ENCODE measurements at regions not wholly inside any gene's neighbourhood (a gene's known extent, or its start where the extent isn't known, plus 50 kb on each side); places are given as distances from the start of the nearest gene placed in this dataset.

DNA sequence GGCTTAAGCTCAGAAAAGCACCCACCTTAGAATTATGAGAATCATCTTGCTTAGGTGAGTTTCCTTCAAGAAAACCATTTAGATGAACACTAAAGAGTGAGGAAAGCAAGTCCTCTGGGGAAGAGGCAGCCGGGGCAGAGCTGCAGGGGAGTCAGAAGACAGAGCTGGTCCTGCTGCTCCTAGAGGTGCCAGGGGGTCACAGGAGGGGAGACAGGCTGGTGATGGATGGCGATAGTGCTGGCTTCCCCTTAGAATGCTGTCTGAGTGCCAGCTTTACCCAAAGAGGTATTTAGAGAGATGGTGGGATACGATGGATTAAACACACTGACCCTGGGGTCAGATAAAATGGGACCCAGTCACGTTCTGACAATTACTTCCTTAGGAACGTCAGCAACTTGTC is 269.4 kb downstream of the TDRD15 start:
- no peak for DNase-seq (ENCODE audit: low spot score)

DNA sequence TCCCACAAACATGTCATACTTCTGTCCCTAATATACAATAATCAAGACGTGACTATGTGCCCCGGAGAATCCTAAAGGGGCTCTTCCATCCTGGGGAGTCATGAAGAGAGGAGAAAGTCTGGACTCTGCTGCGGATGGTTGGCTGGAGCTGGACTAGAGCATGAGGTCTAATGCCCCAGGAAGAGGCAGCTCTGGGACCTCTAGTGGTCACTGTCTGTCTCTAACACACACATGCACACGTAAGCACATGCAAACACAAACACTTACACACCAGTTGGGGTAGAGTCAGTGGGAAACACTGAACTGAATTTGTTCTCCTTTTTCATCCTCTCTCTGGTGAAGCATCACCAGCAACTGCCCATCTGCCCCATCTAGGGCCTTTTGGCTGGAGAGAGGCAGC is 271.6 kb downstream of the TDRD15 start:
- peak; percentile 78 for DNase-seq (ENCODE audit: low spot score)

DNA sequence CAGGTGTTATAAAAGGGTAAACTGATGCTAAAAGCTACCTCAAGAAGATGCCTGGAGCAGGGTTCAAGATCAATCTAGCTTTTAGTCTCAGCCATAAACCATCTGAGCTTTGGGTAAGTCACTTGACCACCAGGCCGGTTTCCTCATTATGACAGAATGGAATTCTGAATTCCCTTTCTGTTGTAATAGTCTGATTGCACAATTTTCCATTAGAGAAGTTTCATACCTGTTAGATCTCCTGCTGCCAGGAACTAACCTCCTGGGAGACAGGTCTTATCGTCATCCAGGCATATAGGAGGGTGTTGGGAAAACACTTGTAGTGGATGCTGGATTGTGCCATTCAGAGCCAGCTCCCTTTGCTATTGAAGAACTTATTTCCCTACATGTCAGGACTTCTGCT is 272.5 kb downstream of the TDRD15 start:
- no peak for DNase-seq (ENCODE audit: low spot score)

DNA sequence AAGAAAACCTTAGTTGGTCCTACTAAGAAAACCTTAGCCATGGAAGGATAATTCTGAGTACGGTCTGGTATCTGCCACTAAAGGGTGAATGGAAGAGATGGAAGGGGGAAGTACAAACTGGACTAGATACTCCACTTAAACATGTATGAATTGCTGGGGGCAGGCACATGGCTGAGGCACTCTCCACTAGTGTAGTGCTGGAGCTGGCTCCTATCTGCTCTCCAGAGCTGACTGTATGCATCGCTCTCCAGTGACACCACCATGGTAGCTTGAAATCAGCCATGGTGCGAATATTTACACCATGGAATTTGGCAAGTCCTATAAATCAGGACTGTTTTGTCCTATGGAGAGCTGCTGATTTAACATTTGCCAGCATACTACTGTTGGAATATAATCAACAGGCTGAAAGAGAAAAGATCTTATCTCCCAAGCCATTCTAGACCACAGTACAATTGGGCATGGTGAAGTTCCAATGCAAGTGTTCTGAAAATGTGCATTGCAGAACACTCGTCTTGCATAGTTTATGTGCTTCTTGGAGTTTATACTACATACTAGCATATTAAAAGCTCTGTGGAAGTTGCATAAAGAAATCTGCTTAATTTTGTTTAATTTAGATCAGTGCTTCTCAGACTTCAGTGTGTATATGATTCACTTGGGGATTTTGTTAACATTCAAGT is 277.4 kb downstream of the TDRD15 start:
- DNase-seq (ENCODE audit: low spot score): no peak

DNA sequence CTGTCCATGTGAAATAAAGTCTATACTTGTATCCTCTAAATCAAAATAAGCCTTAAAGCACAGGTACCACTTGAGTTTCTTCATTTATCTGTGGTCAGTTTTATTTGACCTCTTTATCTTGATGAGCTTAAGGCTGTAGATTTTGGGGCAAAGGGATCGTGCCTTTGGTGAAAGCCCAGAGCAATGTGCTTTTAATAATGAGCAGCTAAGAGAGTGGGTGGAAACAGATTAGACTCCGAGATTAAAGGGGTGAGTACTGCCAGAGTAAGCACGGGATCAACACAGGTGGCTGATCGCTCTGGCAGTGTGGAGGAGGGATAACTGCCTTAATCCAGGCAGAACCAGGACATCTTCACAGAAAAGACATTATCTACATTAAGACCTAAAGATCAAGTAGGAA is 280.4 kb downstream of the TDRD15 start:
- DNase-seq (ENCODE audit: low spot score): no peak

DNA sequence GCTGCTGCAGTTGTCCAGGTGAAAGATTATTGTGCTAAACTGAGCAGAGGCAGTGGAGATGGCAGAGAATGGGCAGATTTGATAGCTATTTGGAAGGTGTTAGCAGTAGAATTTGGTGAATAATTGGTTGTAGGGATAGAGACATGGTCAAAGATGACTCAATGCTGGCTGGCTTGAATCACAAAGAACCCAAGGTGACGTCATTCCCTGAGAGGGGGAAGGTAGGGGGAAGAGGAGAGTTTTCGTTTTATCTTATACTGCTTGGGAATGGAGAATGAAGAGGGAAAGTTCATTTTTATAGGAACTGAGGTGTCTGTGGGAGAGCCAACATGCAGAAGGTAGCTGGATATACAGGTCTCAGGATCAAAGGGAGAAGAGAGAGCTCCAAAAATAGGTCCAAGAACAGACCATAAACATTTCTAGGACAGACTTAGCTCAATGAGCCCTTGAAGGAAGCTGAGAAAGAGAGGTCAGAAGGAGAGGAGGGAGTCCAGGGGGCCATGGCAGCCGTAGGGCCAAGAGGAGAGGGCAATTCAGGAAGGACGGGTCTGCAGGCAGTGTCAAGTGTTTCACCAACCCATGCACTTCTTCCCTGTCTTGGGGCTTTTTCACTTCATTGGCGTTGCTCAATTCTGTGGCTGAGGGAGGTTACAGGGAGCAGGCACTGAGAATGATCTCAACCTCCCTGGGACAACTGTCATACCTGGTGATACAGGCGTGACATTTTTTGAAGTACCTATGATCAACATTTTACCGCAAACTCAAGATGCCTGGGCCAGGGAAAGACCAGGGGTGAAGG is 281.3 kb downstream of the TDRD15 start:
- DNase-seq (ENCODE audit: low spot score): no peak

DNA sequence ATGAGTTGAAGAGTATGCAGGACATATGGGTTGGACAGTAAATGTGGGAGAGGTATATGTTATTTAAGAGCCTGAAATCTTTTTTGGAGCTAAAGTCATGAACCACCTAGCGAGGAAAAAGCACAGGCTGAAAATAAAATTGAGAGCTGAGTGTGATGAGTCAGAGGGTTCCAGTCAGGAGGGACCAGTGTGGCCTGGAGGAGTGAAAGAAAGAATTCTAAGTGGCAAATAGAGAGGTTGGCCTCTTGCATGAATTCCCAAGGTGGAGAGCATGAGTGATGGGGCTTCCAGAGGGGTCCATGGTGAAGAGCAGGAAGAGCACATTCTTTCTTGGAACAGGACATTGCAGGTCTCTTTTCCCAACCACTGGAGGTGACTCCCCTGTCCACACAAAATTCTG is 282.6 kb downstream of the TDRD15 start:
- no peak for DNase-seq (ENCODE audit: low spot score)

DNA sequence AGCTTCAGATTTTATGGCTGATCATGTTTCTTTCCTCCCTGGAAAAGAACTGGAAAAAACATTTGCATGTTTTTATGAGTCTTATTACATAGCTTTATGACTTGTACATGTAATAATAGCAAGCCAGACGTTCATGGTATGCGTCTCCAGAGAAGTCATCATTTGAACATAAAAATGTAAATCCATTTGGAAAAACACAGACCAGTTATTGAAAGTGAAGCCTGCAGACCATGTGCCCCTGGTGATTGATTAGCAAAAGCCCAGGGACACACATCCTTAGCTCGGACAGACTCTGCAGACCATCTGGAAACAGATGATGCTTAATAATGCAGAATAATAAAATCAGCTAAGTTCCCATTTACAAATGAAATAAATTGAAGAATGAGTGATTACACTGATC is 283.1 kb downstream of the TDRD15 start:
- no peak for DNase-seq (ENCODE audit: low spot score)

DNA sequence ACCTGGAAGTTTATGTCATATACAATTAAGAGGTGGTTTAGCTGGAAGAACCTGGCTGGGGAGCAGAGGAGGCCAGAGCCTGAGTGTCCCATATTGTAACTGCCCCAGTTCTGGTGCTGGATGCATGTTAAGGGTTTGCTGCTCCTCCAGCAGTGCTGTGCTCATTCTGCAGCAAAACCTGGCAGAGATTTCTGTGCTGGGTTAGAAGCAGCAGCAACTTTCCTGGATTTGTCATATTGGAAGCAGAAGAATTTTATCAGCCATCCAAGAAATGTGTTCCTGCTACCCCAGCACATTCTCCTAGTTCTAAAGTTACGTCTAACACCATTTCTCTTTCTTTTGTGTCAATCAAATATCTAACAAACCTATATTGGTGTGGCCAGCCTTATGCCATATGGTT is 284.1 kb downstream of the TDRD15 start:
- DNase-seq (ENCODE audit: low spot score): no peak

DNA sequence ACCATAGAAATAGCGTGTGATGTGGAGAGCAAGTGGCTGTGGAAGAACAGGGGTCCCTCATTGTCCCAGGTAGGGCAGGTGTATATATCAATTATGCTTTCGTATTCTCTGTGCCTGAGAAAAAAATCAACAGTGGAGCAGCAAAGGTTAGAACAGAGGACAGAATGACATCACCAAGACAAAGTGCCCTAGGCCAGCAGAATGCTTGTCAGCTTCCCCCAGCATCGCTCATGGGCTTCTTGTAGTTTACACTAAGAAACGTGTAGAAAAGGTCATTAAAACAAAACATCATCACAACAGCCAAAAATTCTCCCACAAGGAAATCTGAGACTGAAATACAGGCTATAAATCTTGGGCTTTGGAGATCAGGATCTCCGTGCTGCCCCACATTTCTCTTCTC is 288.0 kb downstream of the TDRD15 start:
- no peak for DNase-seq (ENCODE audit: low spot score)

DNA sequence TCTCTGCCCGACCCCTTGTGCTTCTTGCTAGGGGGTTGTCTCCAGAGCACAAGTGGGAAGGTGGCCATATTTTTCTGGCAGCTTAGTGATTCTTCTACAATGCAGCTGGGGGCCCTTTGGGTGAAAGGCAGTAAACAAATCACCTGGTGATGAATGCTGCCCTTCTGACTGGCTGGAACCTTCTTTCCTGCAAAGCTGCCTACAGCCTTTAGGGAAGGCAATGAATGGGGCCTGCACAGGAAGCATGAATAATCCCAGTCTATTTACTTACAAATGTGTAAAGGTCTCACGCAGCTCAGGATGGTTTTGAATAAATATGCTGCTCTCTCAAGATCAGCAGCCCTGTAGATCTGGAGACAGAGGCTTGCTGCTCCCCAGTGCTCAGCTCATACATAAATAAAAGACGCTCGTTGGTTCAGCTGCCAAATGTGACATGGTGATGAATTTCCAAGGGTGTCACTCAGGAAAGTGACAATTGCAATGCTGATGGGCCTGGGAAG is 289.2 kb downstream of the TDRD15 start:
- no peak for DNase-seq (ENCODE audit: low spot score)

DNA sequence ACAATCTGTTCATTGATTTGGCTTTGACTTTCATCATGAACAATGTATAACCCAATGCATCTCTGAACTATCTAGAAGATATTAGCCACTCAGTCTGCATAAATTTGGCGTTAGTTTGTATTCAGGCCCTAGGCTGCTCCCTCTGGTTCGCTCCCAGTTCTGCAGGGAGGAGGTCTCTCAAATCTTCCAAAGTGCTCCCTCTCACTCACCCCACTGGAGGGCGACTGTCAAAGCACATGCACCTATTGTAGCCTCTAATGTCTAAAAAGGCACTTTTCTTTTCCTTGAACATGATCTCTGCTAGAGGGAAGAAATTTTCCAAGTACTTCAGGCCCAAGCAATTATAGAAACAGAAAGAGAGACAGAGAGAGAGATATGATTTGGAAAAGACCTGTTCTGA is 291.5 kb downstream of the TDRD15 start:
- DNase-seq (ENCODE audit: low spot score): no peak

DNA sequence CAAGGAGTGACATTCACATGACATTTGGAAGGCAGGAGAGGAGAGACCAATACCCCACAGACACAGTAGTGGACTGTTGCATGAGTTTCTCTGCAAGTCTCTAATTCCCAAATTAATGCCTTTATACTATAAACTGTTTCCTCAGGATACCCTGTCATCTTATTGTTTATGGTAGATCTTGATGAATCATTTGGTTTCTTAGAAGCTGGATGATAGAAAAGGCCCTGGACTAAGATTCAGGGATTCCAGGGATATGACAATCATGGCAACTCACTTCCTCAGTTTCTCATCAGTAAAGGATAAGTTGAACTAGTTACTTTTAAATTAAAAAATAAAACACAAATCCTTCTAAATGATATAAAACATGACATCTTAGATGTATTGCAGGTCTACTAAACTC is 292.5 kb downstream of the TDRD15 start:
- DNase-seq (ENCODE audit: low spot score): no peak

DNA sequence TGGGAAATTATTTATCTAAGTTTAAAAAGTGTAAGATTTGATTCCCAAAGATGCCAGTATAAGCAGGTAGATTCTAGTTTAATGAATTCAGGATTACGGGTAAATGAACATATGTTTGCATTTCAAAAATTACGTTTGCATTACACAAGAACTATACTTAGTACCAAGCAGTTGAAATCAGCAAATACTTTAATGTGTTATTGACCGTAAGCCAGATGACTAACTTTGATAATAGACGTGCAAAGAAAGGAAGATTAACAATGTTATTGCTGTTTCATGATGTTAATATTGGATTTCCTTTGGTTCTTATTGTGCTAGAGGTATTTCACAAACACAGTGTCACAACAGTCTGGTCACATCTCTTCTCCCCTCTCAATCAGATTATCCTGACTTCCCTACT is 294.7 kb downstream of the TDRD15 start:
- DNase-seq (ENCODE audit: low spot score): no peak

DNA sequence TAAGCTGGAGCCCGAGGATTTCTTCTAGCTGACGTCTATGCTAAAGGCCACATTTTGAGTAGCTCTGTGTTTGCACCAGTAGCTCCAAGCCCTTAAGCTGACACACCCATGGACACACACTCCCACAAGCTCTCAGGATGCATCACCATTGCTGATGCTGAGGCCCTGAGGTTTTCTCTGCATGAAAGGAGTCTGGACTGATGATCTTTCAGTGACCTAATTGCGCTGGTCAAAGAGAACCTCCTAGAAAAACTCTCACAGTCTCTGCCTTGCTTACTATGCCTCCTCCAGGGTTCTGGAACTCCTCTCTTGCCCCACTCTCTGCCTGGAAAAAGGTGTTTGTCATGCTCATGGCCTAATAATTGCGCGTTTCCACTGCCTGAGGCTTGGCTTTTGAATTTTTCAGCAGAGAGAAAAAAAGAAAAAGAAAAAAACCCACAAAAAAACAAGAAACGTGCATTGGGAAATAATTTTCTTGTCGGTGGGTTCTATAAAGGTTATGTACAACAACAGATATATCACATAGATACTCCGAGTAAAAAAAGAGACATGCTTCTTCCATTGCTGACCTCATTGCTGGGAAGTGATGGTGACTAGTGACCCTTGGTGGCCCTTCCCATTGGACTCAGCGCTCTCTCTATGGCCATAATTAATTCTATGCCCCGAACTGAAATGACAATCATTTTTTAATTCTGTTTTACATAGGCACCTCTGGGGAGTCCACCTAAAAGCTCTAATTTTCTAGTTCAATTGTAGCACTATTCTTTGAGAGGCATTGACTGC is 297.0 kb downstream of the TDRD15 start:
- DNase-seq (ENCODE audit: low spot score): no peak

DNA sequence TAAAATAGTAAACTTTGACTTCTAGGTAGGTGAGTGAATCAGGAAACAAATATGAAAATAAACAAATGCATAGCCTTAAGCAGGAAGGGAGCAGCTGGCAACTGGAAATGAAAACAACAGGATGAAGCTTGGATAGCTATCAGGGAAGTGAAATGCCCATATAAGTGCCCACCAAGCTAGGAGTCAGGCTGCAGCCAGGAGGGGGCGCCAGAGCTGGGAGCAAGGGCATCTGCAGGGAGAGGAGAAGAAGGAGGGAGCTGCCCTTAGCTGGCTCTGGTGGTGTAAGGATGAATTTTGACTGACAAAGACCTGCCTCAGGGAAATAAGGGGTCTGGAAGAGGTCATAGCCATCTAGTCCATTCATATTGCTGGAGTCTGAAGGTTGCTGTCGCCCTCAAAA is 298.3 kb downstream of the TDRD15 start:
- peak; percentile 16 for DNase-seq (ENCODE audit: low spot score)

DNA sequence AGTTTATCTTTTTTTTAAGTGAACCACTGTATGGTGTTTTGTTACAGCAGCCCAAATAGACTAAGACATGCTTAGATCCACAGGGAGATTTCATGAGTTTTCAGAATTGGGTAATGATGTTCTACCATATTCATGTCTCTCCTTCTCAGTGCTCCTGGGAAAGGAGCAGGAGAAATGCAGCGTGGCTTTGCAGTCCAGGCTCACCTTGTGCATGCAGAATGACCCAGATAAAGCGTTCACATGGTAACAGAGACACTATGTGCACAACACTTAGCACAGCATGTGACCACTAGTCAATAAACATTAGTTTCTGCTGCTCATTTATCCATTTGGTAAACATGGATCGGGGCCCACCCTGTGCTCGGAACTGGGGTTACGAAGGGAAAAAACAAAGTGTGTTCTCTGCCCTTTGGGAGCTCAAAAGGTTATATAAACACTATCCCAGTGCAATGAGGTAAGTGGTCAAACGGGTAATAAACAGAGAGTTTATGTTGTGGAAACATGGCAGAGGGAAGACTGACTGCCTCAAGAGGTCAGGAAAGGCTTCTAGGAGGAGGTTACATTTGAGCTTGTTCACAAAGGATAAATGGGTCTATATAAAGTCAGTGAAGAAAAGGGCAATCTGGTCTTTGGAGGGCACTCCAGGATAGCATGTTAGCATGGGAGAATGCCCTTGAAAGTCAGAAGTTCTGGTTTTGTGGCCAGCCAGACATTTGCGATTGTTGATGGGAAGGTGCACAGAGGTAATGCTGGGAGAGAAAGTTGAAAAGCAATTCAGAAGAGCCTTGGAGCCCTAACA is 299.2 kb downstream of the TDRD15 start:
- DNase-seq (ENCODE audit: low spot score): no peak

DNA sequence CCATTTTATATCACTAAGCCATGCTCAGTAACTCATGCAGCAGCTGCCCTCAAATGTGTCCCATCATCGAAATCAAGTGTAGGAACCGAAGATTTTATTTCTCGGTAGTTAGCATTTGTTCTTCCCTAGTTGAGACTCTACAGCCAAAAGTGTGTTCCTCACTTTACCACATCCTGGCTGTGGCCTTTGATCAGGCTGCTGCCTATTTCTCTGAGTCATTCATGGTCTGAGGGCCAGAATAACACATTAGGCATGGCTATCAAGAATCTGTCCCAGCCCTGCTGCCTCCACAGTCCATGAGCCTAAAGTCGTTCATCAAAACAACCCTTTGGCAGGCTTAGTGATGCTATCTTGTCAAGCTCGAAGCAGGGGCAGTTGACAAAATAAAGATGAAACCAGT is 300.1 kb downstream of the TDRD15 start:
- DNase-seq (ENCODE audit: low spot score): no peak

DNA sequence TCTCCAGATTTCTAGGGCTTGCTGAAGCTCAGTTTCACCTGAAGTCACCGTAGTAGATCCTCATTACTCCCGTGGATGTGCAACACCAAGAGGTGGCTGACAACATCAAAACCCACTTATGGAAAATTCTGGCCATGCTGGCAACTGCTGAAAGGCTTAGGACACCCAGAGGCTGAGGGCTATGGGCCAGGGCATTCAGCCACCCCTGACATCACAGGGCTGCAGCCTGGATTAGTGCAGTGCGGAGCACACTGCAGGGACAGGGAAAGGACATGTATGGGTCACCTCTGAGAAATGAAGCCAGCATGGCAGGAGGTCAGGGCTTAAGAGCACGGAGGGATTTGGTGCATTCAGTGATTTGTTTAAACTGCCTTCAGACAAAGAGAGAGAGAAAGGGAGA is 300.6 kb downstream of the TDRD15 start:
- DNase-seq (ENCODE audit: low spot score): no peak

DNA sequence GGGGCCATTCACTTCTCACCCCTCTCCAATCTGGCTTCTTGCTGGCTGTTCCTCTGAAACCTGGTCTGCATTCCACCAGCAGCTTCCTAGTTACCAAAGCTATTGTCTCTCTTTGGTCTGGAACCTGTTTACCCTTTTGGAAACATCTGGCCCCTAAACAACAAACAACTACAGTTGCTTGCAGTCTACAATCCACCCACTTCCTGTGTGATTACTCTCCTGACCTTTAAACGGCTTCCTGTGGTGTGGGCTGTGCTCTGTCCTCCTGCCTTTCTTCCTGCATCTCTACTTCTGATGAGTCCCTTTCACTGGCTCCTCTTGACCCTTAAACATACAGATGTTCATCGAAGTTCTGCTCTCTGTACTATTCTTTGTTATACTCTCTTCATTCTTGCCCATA is 303.8 kb downstream of the TDRD15 start:
- no peak for DNase-seq (ENCODE audit: low spot score)

DNA sequence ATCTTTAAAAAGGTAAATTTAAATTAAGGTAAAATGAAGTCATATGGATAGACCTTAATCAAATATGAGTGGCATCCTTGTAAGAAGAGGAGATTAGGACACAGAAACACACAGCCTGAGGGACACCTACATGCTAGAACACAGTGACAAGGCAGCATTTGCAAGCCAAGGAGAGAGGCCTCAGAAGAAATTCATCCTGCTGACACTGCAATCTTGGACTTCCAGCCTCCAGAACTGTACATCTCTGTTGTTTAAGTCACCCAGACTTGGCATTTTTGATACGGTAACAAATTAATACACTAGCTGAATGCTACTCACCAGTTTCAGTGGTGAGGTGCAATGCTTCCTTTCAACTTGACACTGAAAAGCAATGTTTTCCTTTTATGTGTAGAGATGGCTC is 305.0 kb downstream of the TDRD15 start:
- no peak for DNase-seq (ENCODE audit: low spot score)

DNA sequence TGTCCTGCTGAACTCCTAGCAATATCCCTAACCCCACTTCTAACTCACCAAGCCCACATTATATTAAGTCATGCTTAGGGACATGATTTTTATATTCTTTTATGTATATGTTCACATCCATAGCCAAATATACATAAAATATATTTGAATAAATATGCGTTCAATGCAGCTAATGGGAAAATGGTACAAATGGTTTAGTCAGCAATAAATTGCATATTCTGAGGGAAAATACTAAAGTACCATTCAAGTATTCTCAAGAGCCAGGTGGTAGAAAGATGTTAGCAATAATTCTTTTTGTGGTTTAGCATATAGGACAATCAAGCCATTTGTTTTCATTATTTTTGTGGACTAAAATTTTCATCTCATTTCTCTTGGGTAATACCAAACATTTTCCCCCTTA is 306.0 kb downstream of the TDRD15 start:
- no peak for DNase-seq (ENCODE audit: low spot score)
